H1 (cell line): ENCODE measurements at regions not wholly inside any gene's neighbourhood (a gene's known extent, or its start where the extent isn't known, plus 50 kb on each side); places are given as distances from the start of the nearest gene placed in this dataset.

ENCODE experiments used
- CTCF ChIA-PET: fragments of 300-600 bp; sonication (Branson Sonifier 250); formaldehyde crosslinking; loops from one replicate; lab custom pipeline; 2021; ENCODE audit not compliant: partially characterized antibody; lab: Charles Lee
- POLR2A ChIA-PET: fragments of 300-600 bp; sonication (Branson Sonifier 250); formaldehyde crosslinking; loops from one replicate; lab custom pipeline; 2021; ENCODE audit warnings: inconsistent platforms; ENCODE audit not compliant: partially characterized antibody; lab: Charles Lee
- DNase-seq, 2 experiments: peaks; one replicate each; pipeline versions ENCODE4 v3.0.0 to v3.0.0-alpha.2; 2010 to 2022; ENCODE audit warnings: low spot score in 2 of 2, low read depth in 1 of 2, mixed read lengths in 1 of 2
- FAIRE-seq: peaks from 2 replicates; lab custom pipeline; 2011; peaks lifted over from hg19 to GRCh38; lab: Jason Lieb, UNC
- H2AFZ ChIP-seq: 2 replicates; pipeline ENCODE4 v1.8.1; 2012; ENCODE audit warnings: low read length, inconsistent platforms
- H2AK5ac ChIP-seq: 2 replicates; pipeline ENCODE4 v1.6.1; 2013; ENCODE audit warnings: low read depth, low read length
- H2BK120ac ChIP-seq: replicated peaks from 2 replicates; pipeline ENCODE3; 2013; ENCODE audit warnings: low read depth, low read length, inconsistent platforms
- H2BK12ac ChIP-seq: 2 replicates; pipeline ENCODE4 v1.6.1; 2013; ENCODE audit warnings: low read depth, low read length
- H2BK15ac ChIP-seq: 2 replicates; pipeline ENCODE4 v1.6.1; 2013; ENCODE audit warnings: low read length
- H2BK20ac ChIP-seq: 2 replicates; pipeline ENCODE4 v1.6.1; 2013; ENCODE audit warnings: low read length
- H2BK5ac ChIP-seq: 2 replicates; pipeline ENCODE4 v1.6.1; 2013; ENCODE audit warnings: low read depth, low read length
- H3K14ac ChIP-seq: 2 replicates; pipeline ENCODE4 v1.6.1; 2013; ENCODE audit warnings: inconsistent platforms; ENCODE audit not compliant: insufficient read length
- H3K18ac ChIP-seq: 2 replicates; pipeline ENCODE4 v1.6.1; 2013; ENCODE audit warnings: low read length; ENCODE audit errors: extremely low read depth
- H3K23ac ChIP-seq: 2 replicates; pipeline ENCODE4 v1.6.1; 2013; ENCODE audit warnings: inconsistent platforms; ENCODE audit not compliant: insufficient read length
- H3K23me2 ChIP-seq: 2 replicates; pipeline ENCODE4 v1.6.1; 2013; ENCODE audit warnings: low read depth, low read length
- H3K27ac ChIP-seq: 2 replicates; pipeline ENCODE4 v1.6.1; 2011; ENCODE audit warnings: low read depth, low read length, inconsistent platforms
- H3K27me3 ChIP-seq, 4 experiments: replicated peaks in 1 of 4; 1 replicate in 1 of 4; 2 replicates in 3 of 4; pipeline versions ENCODE4 v1.6.1 to v1.8.1; 2011 to 2013; ENCODE audit warnings: low read length in 3 of 4, mild to moderate bottlenecking in 3 of 4, inconsistent platforms in 2 of 4, mixed read lengths in 2 of 4, moderate library complexity in 1 of 4; ENCODE audit not compliant: control insufficient read depth in 3 of 4, insufficient read depth in 3 of 4; ENCODE audit errors: extremely low read depth in 1 of 4
- H3K36me3 ChIP-seq, 4 experiments: 2 replicates each; pipeline versions ENCODE4 v1.6.1 to v1.8.1; 2011 to 2013; ENCODE audit warnings: mild to moderate bottlenecking in 4 of 4, low read length in 3 of 4, moderate library complexity in 2 of 4, control low read depth in 1 of 4, inconsistent platforms in 1 of 4; ENCODE audit not compliant: insufficient read depth in 4 of 4, control insufficient read depth in 2 of 4
- H3K4ac ChIP-seq: replicated peaks from 2 replicates; pipeline ENCODE3; 2013; ENCODE audit warnings: low read length, low read depth, mixed read lengths, inconsistent platforms; ENCODE audit not compliant: insufficient read length
- H3K4me1 ChIP-seq, 4 experiments: replicated peaks in 1 of 4; 1 replicate in 1 of 4; 2 replicates in 3 of 4; pipeline versions ENCODE4 v1.6.1 to v1.8.1; 2011 to 2013; ENCODE audit warnings: low read length in 3 of 4, inconsistent platforms in 2 of 4, mixed read lengths in 1 of 4; ENCODE audit not compliant: insufficient read depth in 4 of 4, control insufficient read depth in 3 of 4
- H3K4me2 ChIP-seq, 2 experiments: 2 replicates each; pipeline versions ENCODE4 v1.6.1 to v1.8.1; 2011 to 2013; ENCODE audit warnings: low read depth in 2 of 2, low read length in 2 of 2, control low read depth in 1 of 2, inconsistent platforms in 1 of 2, mild to moderate bottlenecking in 1 of 2; ENCODE audit not compliant: insufficient read depth in 1 of 2
- H3K4me3 ChIP-seq, 4 experiments: fragments of 200-600, 300-600 bp in 1 of 4; sonication (generic), shearing (Covaris generic), sonication (Bioruptor Twin) in 1 of 4; 2 replicates each; pipeline versions ENCODE4 v1.5.1 to v1.8.1; 2011 to 2016; ENCODE audit warnings: low read length in 4 of 4, low read depth in 3 of 4, control low read depth in 2 of 4, inconsistent platforms in 2 of 4, mild to moderate bottlenecking in 2 of 4, mixed read lengths in 1 of 4, moderate library complexity in 1 of 4; ENCODE audit not compliant: insufficient read depth in 2 of 4; ENCODE audit errors: extremely low read depth in 1 of 4
- H3K56ac ChIP-seq: replicated peaks from 2 replicates; pipeline ENCODE3; 2013; ENCODE audit warnings: low read depth, mild to moderate bottlenecking, mixed read lengths, low read length, inconsistent platforms; ENCODE audit not compliant: insufficient read length
- H3K79me1 ChIP-seq: 2 replicates; pipeline ENCODE4 v1.6.1; 2013; ENCODE audit warnings: low read depth, low read length, control low read depth
- H3K79me2 ChIP-seq, 2 experiments: 2 replicates each; pipeline versions ENCODE4 v1.6.1 to v1.8.1; 2012 to 2013; ENCODE audit warnings: low read length in 2 of 2, mild to moderate bottlenecking in 2 of 2, inconsistent platforms in 1 of 2; ENCODE audit not compliant: insufficient read depth in 2 of 2, control insufficient read depth in 1 of 2
- H3K9ac ChIP-seq, 4 experiments: replicated peaks in 1 of 4; 1 replicate in 1 of 4; 2 replicates in 3 of 4; pipeline versions ENCODE4 v1.6.1 to v1.8.1; 2011 to 2013; ENCODE audit warnings: low read depth in 3 of 4, low read length in 3 of 4, control low read depth in 2 of 4, mild to moderate bottlenecking in 2 of 4, moderate library complexity in 2 of 4, inconsistent platforms in 1 of 4; ENCODE audit errors: extremely low read depth in 1 of 4
- H3K9me3 ChIP-seq, 2 experiments: 2 replicates each; pipeline versions ENCODE4 v1.6.1 to v1.8.1; 2012 to 2013; ENCODE audit warnings: mild to moderate bottlenecking in 2 of 2, moderate library complexity in 2 of 2, control low read depth in 1 of 2, inconsistent platforms in 1 of 2, low read depth in 1 of 2, low read length in 1 of 2, mixed read lengths in 1 of 2; ENCODE audit not compliant: insufficient read depth in 2 of 2
- H4K20me1 ChIP-seq, 2 experiments: replicated peaks in 1 of 2; 2 replicates each; pipeline versions ENCODE3 to v1.8.1; 2011 to 2013; ENCODE audit warnings: inconsistent platforms in 2 of 2, low read length in 2 of 2, mild to moderate bottlenecking in 1 of 2; ENCODE audit not compliant: insufficient read depth in 2 of 2, control insufficient read depth in 1 of 2
- H4K5ac ChIP-seq: 2 replicates; pipeline ENCODE4 v1.6.1; 2013; ENCODE audit warnings: low read length, low read depth, mixed read lengths, inconsistent platforms; ENCODE audit not compliant: insufficient read length
- H4K8ac ChIP-seq: 2 replicates; pipeline ENCODE4 v1.8.0; 2013; ENCODE audit warnings: mild to moderate bottlenecking, moderate library complexity, low read length, inconsistent platforms; ENCODE audit not compliant: insufficient read depth; ENCODE audit errors: extremely low read depth
- H4K91ac ChIP-seq: replicated peaks from 2 replicates; pipeline ENCODE3; 2013; ENCODE audit warnings: low read length, mixed read lengths, inconsistent platforms; ENCODE audit not compliant: insufficient read length
- RFX5 ChIP-seq: IDR thresholded peaks from 2 replicates; pipeline ENCODE4 v1.6.1; 2011; ENCODE audit warnings: low read depth, low read length, improper control_type of control experiment, borderline replicate concordance
- TAF1 ChIP-seq: IDR thresholded peaks from 2 replicates; pipeline ENCODE4 v1.6.1; 2011; ENCODE audit warnings: mild to moderate bottlenecking, low read depth, low read length
- WGBS, 2 experiments: shearing (Covaris generic) in 1 of 2; methylation state at CpG; one replicate each; pipeline versions ENCODE4 v1.1.6 to v1.1.7; 2013 to 2015; ENCODE audit warnings: low lambda C conversion rate in 2 of 2, mixed read lengths in 2 of 2, inconsistent platforms in 1 of 2, low coverage in 1 of 2, missing lambda C conversion rate in 1 of 2; ENCODE audit not compliant: insufficient replicate concordance in 2 of 2, insufficient coverage in 1 of 2, insufficient read length in 1 of 2; ENCODE audit errors: extremely low coverage in 1 of 2, missing lambda C conversion rate in 1 of 2; 5-methylcytosine and 5-hydroxymethylcytosine counted together

- no peak overlapping the region for H3K27ac ChIP-seq
- no peak overlapping the region for H2BK20ac ChIP-seq
- no peak overlapping the region for H3K4me3 ChIP-seq
- H4K5ac ChIP-seq = no peak overlapping the region
- no peak overlapping the region for H3K56ac ChIP-seq
- H2BK120ac ChIP-seq = no peak overlapping the region
- DNase-seq (no peak), FAIRE-seq (no peak)
- H2BK15ac ChIP-seq = no peak overlapping the region
- H3K23ac ChIP-seq = no peak overlapping the region
- 0 out of 2 replicates have a peak overlapping the region, but pooled peaks have one; percentile 13 for H2AK5ac ChIP-seq
- no peak overlapping the region for H3K4me2 ChIP-seq
- no peak overlapping the region for H2BK5ac ChIP-seq
- 93% methylated on average over 10 of the region's 10 CpGs; no CpG with 5 or more reads in 1 of the 2 experiments for WGBS, 2 experiments
- no peaks in the 10 kb centered on the region for H3K79me2 ChIP-seq
- no peak overlapping the region for H2BK12ac ChIP-seq
- H3K4me1 ChIP-seq = no peaks in the 10 kb centered on the region
- peak overlapping the region; percentile 53; the same call in 1 of the 2 replicates for H2AFZ ChIP-seq
- ChIA-PET CTCF (interaction anchor here (1.4 to 2.1 kb wide), 2 partner anchors 30 kb away, joined by 4 to 6 read pairs; no protein-coding TSS in a partner anchor), POLR2A (no interaction called here)
- TF ChIP-seq TAF1 (no peak), RFX5 (no peak)
- H4K20me1 ChIP-seq = no peaks in the 10 kb centered on the region
- H3K27me3 ChIP-seq = no peaks in the 10 kb centered on the region
- no peaks in the 10 kb centered on the region for H3K36me3 ChIP-seq
- H3K14ac ChIP-seq = no peak overlapping the region
- no peak overlapping the region for H3K18ac ChIP-seq
- no peak overlapping the region for H3K4ac ChIP-seq
- no peaks in the 10 kb centered on the region for H3K9me3 ChIP-seq
- no peak overlapping the region for H4K91ac ChIP-seq
- no peaks in the 10 kb centered on the region for H3K23me2 ChIP-seq
- no peak overlapping the region for H3K9ac ChIP-seq
- no peaks in the 10 kb centered on the region for H3K79me1 ChIP-seq
- H4K8ac ChIP-seq = no peak overlapping the region
Measured at GRCh38 chr4:22268350-22269025, 247.4 kb downstream of the ADGRA3 start.
